HepG2 (cell line): ENCODE measurements at regions not wholly inside any gene's neighbourhood (a gene's known extent, or its start where the extent isn't known, plus 50 kb on each side); places are given as distances from the start of the nearest gene placed in this dataset.

Experiments used
- CBFB ChIP-seq: sonication (generic); formaldehyde crosslinking; IDR thresholded peaks from 2 replicates; pipeline ENCODE4 v1.4.0; 2020; ENCODE audit warnings: missing genetic modification reagents
- FOXA1 ChIP-seq, 2 experiments: fragments of 450-650 bp in 1 of 2; sonication (generic) in 1 of 2; formaldehyde crosslinking in 1 of 2; IDR thresholded peaks; 2 replicates each; pipeline versions ENCODE4 v1.4.0 to v1.6.1; 2016 to 2020; ENCODE audit warnings: missing genetic modification reagents in 1 of 2
- GABPA ChIP-seq, 2 experiments: IDR thresholded peaks; 2 replicates each; pipeline ENCODE4 v1.6.1; 2011 to 2016; ENCODE audit warnings: low read depth in 2 of 2, low read length in 1 of 2, missing biosample characterization in 1 of 2, missing genetic modification characterization in 1 of 2
- MYC ChIP-seq: sonication (generic); formaldehyde crosslinking; IDR thresholded peaks from 2 replicates; pipeline ENCODE4 v1.9.0; 2021; ENCODE audit warnings: missing genetic modification reagents, borderline replicate concordance
- POLR2A ChIP-seq, 2 experiments: IDR thresholded peaks; 2 replicates each; pipeline ENCODE4 v1.6.1; 2011; ENCODE audit warnings: low read depth in 2 of 2, low read length in 2 of 2, mild to moderate bottlenecking in 1 of 2, moderate library complexity in 1 of 2; ENCODE audit not compliant: insufficient read depth in 1 of 2
- POLR2AphosphoS5 ChIP-seq: IDR thresholded peaks from 2 replicates; pipeline ENCODE4 v1.6.1; 2012; ENCODE audit warnings: low read depth, low read length
- RBAK ChIP-seq: sonication (generic); formaldehyde crosslinking; IDR thresholded peaks from 2 replicates; pipeline ENCODE4 v1.5.1; 2020; ENCODE audit warnings: mild to moderate bottlenecking, missing genetic modification reagents
- ZNF12 ChIP-seq: sonication (generic); formaldehyde crosslinking; IDR thresholded peaks from 2 replicates; pipeline ENCODE4 v1.5.0; 2020; ENCODE audit warnings: missing genetic modification reagents
- TF ChIP-seq, protein P1 (sequence below): sonication (generic); formaldehyde crosslinking; IDR thresholded peaks from 2 replicates; pipeline ENCODE4 v1.4.0; 2020; ENCODE audit warnings: mild to moderate bottlenecking, low read depth, missing genetic modification reagents
- TF ChIP-seq, protein P2 (sequence below): sonication (generic); formaldehyde crosslinking; IDR thresholded peaks from 2 replicates; pipeline ENCODE4 v1.5.0; 2020; ENCODE audit warnings: mild to moderate bottlenecking, missing genetic modification reagents, moderate library complexity
- TF ChIP-seq, protein P3 (sequence below): sonication (generic); formaldehyde crosslinking; IDR thresholded peaks from 2 replicates; pipeline ENCODE4 v1.8.1; 2023; ENCODE audit warnings: mild to moderate bottlenecking, missing genetic modification reagents
- TF ChIP-seq, protein P4 (sequence below): fragments of 450-650 bp; IDR thresholded peaks from 2 replicates; pipeline ENCODE4 v1.6.1; 2017; ENCODE audit warnings: mild to moderate bottlenecking

DNA sequence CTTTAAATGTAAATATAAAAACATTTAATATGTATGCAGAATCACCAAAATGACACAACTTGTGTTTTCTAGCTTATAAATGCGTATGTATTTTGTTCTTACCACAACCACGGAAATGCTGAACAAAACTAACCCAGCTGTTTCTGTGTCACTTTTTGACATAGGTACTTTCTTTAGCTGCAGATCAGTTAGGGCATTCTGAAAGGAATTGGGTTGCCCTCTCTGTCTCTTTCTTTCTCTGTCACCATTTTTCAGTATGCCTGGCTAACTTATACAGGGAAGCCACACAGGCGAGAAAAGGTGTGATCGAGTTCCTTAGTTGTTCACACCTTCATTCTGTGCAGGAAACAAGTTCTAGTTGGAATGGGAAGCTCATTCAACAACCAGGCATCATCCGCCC lies 72.6 kb upstream of the ARGLU1 start:
- TF ChIP-seq ZNF12 (no peak), POLR2A (IDR thresholded peaks at IDR 0.05; ENCODE audit: insufficient read depth in 1 of 2, low read depth in 2 of 2, low read length in 2 of 2) (no peak), CBFB (no peak), POLR2AphosphoS5 (no peak), FOXA1 (IDR thresholded peaks at IDR 0.05) (no peak), FOXA1 (CRISPR knock-in tag; IDR thresholded peaks at IDR 0.05) (no peak), MYC (CRISPR knock-in tag) (no peak), RBAK (no peak), GABPA (IDR thresholded peaks at IDR 0.05; ENCODE audit: low read depth, low read length) (no peak), GABPA (CRISPR knock-in tag; IDR thresholded peaks at IDR 0.05; ENCODE audit: low read depth) (no peak)
- TF ChIP-seq, protein P1, sequence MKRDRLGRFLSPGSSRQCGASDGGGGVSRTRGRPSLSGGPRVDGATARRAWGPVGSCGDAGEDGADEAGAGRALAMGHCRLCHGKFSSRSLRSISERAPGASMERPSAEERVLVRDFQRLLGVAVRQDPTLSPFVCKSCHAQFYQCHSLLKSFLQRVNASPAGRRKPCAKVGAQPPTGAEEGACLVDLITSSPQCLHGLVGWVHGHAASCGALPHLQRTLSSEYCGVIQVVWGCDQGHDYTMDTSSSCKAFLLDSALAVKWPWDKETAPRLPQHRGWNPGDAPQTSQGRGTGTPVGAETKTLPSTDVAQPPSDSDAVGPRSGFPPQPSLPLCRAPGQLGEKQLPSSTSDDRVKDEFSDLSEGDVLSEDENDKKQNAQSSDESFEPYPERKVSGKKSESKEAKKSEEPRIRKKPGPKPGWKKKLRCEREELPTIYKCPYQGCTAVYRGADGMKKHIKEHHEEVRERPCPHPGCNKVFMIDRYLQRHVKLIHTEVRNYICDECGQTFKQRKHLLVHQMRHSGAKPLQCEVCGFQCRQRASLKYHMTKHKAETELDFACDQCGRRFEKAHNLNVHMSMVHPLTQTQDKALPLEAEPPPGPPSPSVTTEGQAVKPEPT: no peak
- TF ChIP-seq, protein P2, sequence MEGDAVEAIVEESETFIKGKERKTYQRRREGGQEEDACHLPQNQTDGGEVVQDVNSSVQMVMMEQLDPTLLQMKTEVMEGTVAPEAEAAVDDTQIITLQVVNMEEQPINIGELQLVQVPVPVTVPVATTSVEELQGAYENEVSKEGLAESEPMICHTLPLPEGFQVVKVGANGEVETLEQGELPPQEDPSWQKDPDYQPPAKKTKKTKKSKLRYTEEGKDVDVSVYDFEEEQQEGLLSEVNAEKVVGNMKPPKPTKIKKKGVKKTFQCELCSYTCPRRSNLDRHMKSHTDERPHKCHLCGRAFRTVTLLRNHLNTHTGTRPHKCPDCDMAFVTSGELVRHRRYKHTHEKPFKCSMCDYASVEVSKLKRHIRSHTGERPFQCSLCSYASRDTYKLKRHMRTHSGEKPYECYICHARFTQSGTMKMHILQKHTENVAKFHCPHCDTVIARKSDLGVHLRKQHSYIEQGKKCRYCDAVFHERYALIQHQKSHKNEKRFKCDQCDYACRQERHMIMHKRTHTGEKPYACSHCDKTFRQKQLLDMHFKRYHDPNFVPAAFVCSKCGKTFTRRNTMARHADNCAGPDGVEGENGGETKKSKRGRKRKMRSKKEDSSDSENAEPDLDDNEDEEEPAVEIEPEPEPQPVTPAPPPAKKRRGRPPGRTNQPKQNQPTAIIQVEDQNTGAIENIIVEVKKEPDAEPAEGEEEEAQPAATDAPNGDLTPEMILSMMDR (CRISPR knock-in tag): no peak
- TF ChIP-seq, protein P3, sequence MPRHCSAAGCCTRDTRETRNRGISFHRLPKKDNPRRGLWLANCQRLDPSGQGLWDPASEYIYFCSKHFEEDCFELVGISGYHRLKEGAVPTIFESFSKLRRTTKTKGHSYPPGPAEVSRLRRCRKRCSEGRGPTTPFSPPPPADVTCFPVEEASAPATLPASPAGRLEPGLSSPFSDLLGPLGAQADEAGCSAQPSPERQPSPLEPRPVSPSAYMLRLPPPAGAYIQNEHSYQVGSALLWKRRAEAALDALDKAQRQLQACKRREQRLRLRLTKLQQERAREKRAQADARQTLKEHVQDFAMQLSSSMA (CRISPR knock-in tag): no peak
- TF ChIP-seq, protein P4, sequence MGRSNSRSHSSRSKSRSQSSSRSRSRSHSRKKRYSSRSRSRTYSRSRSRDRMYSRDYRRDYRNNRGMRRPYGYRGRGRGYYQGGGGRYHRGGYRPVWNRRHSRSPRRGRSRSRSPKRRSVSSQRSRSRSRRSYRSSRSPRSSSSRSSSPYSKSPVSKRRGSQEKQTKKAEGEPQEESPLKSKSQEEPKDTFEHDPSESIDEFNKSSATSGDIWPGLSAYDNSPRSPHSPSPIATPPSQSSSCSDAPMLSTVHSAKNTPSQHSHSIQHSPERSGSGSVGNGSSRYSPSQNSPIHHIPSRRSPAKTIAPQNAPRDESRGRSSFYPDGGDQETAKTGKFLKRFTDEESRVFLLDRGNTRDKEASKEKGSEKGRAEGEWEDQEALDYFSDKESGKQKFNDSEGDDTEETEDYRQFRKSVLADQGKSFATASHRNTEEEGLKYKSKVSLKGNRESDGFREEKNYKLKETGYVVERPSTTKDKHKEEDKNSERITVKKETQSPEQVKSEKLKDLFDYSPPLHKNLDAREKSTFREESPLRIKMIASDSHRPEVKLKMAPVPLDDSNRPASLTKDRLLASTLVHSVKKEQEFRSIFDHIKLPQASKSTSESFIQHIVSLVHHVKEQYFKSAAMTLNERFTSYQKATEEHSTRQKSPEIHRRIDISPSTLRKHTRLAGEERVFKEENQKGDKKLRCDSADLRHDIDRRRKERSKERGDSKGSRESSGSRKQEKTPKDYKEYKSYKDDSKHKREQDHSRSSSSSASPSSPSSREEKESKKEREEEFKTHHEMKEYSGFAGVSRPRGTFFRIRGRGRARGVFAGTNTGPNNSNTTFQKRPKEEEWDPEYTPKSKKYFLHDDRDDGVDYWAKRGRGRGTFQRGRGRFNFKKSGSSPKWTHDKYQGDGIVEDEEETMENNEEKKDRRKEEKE: no peak
